ENCODE measurements at regions not wholly inside any gene's neighbourhood (a gene's known extent, or its start where the extent isn't known, plus 50 kb on each side); places are given as distances from the start of the nearest gene placed in this dataset.
A peak's percentile ranks its signal among the peaks of the same experiment; 100 is the strongest.

GRCh38 chr20:21615617-21616080 is 89.8 kb upstream of the PAX1 start:
- H3K4me3 ChIP-seq (ENCODE audit: low read depth in 1 of 2, low read length in 2 of 2) = no peak overlapping the region
- H3K4me1 ChIP-seq (ENCODE audit: control insufficient read depth in 1 of 2, insufficient read depth in 2 of 2, low read length in 2 of 2) = no peaks in the 10 kb centered on the region
- no peaks in the 10 kb centered on the region for H3K27me3 ChIP-seq (ENCODE audit: low read depth, low read length)
- no peaks in the 10 kb centered on the region for H3K9me3 ChIP-seq (ENCODE audit: control insufficient read depth in 1 of 2, low read length in 2 of 2)
- H3K27ac ChIP-seq (ENCODE audit: low read length) = no peak overlapping the region
- no peaks in the 10 kb centered on the region for H3K36me3 ChIP-seq (ENCODE audit: control insufficient read depth in 1 of 2, insufficient read depth in 2 of 2, low read length in 2 of 2)

GRCh38 chr20:21614980-21615379 is 90.5 kb upstream of the PAX1 start:
- H3K36me3 ChIP-seq (ENCODE audit: control insufficient read depth in 1 of 2, insufficient read depth in 2 of 2, low read length in 2 of 2) = no peaks in the 10 kb centered on the region
- H3K9me3 ChIP-seq (ENCODE audit: control insufficient read depth in 1 of 2, low read length in 2 of 2) = no peaks in the 10 kb centered on the region
- no peaks in the 10 kb centered on the region for H3K27me3 ChIP-seq (ENCODE audit: low read depth, low read length)
- H3K4me3 ChIP-seq (ENCODE audit: low read depth in 1 of 2, low read length in 2 of 2) = no peak overlapping the region
- H3K4me1 ChIP-seq (ENCODE audit: control insufficient read depth in 1 of 2, insufficient read depth in 2 of 2, low read length in 2 of 2) = no peaks in the 10 kb centered on the region
- no peak overlapping the region for H3K27ac ChIP-seq (ENCODE audit: low read length)

GRCh38 chr20:21613512-21613911 is 92.0 kb upstream of the PAX1 start:
- no peak overlapping the region for H3K27ac ChIP-seq (ENCODE audit: low read length)
- H3K4me3 ChIP-seq (ENCODE audit: low read depth in 1 of 2, low read length in 2 of 2) = no peak overlapping the region
- H3K36me3 ChIP-seq (ENCODE audit: control insufficient read depth in 1 of 2, insufficient read depth in 2 of 2, low read length in 2 of 2) = no peaks in the 10 kb centered on the region
- no peaks in the 10 kb centered on the region for H3K27me3 ChIP-seq (ENCODE audit: low read depth, low read length)
- no peaks in the 10 kb centered on the region for H3K4me1 ChIP-seq (ENCODE audit: control insufficient read depth in 1 of 2, insufficient read depth in 2 of 2, low read length in 2 of 2)
- H3K9me3 ChIP-seq (ENCODE audit: control insufficient read depth in 1 of 2, low read length in 2 of 2) = no peaks in the 10 kb centered on the region

DNA sequence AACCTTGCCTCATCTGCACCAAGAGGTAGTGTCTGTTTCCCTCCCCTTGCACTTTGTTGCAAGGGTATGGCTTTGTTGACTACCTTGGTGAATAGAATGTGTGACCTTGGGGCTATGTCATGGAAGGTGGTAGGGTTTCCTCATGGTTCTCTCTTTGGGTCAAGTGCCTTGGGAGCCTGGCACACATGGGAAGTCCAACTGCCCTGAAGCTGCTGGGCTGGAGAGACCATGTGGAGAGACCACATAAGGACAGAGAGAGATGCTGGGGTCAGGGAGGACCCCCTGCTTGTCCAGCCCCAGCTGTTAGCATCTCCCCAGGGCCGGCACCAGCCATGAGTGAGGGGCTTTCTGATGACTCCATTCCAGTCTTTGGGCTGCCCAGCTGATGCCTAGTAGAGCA is 95.5 kb upstream of the PAX1 start:
- no peaks in the 10 kb centered on the region for H3K36me3 ChIP-seq (ENCODE audit: control insufficient read depth in 1 of 2, insufficient read depth in 2 of 2, low read length in 2 of 2)
- no peak overlapping the region for H3K4me3 ChIP-seq (ENCODE audit: low read depth in 1 of 2, low read length in 2 of 2)
- H3K9me3 ChIP-seq (ENCODE audit: control insufficient read depth in 1 of 2, low read length in 2 of 2) = no peaks in the 10 kb centered on the region
- H3K4me1 ChIP-seq (ENCODE audit: control insufficient read depth in 1 of 2, insufficient read depth in 2 of 2, low read length in 2 of 2) = no peaks in the 10 kb centered on the region
- no peak overlapping the region for H3K27ac ChIP-seq (ENCODE audit: low read length)
- no peaks in the 10 kb centered on the region for H3K27me3 ChIP-seq (ENCODE audit: low read depth, low read length)

DNA sequence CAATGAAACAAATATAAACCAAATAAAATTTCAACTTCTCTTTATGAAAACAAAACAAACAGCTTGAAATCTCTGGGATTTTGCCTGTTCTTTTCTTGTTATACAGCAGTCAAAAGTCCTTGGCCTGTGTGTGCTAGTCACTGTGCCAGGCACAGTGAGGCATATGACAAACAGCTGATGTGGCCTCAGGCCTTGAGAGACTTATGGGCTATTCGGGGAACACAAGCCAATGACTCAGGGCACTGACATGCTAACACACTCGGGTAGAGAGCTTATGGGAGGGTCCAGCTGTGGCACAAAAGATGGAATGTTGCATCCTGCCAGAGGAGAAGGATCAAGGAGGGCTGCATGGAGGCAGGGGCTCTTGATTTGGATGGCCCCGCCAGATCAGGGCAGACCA is 95.4 kb upstream of the NKX2-2 start:
- H3K27ac ChIP-seq (ENCODE audit: low read length) = no peak overlapping the region
- no peaks in the 10 kb centered on the region for H3K9me3 ChIP-seq (ENCODE audit: control insufficient read depth in 1 of 2, low read length in 2 of 2)
- no peaks in the 10 kb centered on the region for H3K4me1 ChIP-seq (ENCODE audit: control insufficient read depth in 1 of 2, insufficient read depth in 2 of 2, low read length in 2 of 2)
- no peak overlapping the region for H3K4me3 ChIP-seq (ENCODE audit: low read depth in 1 of 2, low read length in 2 of 2)
- no peaks in the 10 kb centered on the region for H3K36me3 ChIP-seq (ENCODE audit: control insufficient read depth in 1 of 2, insufficient read depth in 2 of 2, low read length in 2 of 2)
- H3K27me3 ChIP-seq (ENCODE audit: low read depth, low read length) = no peaks in the 10 kb centered on the region

- H3K4me3 ChIP-seq (ENCODE audit: low read depth in 1 of 2, low read length in 2 of 2) = no peak overlapping the region
- no peak overlapping the region for H3K27ac ChIP-seq (ENCODE audit: low read length)
- no peaks in the 10 kb centered on the region for H3K36me3 ChIP-seq (ENCODE audit: control insufficient read depth in 1 of 2, insufficient read depth in 2 of 2, low read length in 2 of 2)
- no peaks in the 10 kb centered on the region for H3K9me3 ChIP-seq (ENCODE audit: control insufficient read depth in 1 of 2, low read length in 2 of 2)
- H3K4me1 ChIP-seq (ENCODE audit: control insufficient read depth in 1 of 2, insufficient read depth in 2 of 2, low read length in 2 of 2) = no peaks in the 10 kb centered on the region
- no peaks in the 10 kb centered on the region for H3K27me3 ChIP-seq (ENCODE audit: low read depth, low read length)
Observed at GRCh38 chr20:21608777-21609176, 94.9 kb upstream of the NKX2-2 start.

DNA sequence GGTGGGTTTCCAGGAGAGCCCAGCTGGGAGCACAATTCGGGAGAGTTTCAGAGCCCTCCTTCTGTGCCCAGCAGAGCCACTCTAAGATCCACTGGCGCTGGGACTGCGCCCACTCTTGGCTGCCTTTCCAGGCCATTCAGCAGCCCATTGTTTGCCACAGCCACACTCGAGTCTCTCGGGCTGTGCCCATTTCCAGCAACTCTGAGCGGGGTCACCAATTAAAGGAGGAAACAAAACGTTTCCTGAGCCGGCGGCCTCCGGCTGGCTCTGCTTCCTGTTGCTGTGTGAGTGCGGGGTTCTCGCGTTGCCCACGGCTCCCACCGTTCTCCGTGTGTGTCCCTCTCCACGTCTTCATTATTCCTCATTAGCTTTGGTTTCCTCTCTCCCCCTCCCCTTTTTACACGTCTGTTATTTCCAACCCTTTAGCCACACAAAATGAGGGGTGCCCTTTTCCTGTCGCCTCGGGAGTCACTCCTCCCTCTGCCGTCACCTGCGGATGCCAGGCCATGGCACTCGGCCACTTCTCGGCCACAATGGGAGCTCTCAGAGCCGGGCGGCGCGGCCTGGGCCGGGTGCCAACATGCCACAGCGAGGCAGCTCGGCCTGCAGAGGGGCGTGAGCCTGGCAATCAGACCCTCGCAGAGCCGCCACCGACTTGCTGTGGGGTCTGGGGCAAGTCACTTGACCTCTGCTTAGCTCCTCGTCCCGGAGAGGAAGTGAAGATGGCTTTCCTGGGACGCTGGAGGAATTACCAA is 94.3 kb upstream of the NKX2-2 start:
- H3K4me1 ChIP-seq (ENCODE audit: control insufficient read depth in 1 of 2, insufficient read depth in 2 of 2, low read length in 2 of 2) = no peaks in the 10 kb centered on the region
- H3K36me3 ChIP-seq (ENCODE audit: control insufficient read depth in 1 of 2, insufficient read depth in 2 of 2, low read length in 2 of 2) = no peaks in the 10 kb centered on the region
- no peak overlapping the region for H3K27ac ChIP-seq (ENCODE audit: low read length)
- no peaks in the 10 kb centered on the region for H3K27me3 ChIP-seq (ENCODE audit: low read depth, low read length)
- H3K4me3 ChIP-seq (ENCODE audit: low read depth in 1 of 2, low read length in 2 of 2) = peak overlapping the region in 1 of 2 donors; percentile 22
- H3K9me3 ChIP-seq (ENCODE audit: control insufficient read depth in 1 of 2, low read length in 2 of 2) = no peaks in the 10 kb centered on the region

GRCh38 chr20:21601799-21602198 is 87.9 kb upstream of the NKX2-2 start:
- H3K27ac ChIP-seq (ENCODE audit: low read length) = no peak overlapping the region
- no peaks in the 10 kb centered on the region for H3K4me1 ChIP-seq (ENCODE audit: control insufficient read depth in 1 of 2, insufficient read depth in 2 of 2, low read length in 2 of 2)
- H3K36me3 ChIP-seq (ENCODE audit: control insufficient read depth in 1 of 2, insufficient read depth in 2 of 2, low read length in 2 of 2) = no peaks in the 10 kb centered on the region
- H3K4me3 ChIP-seq (ENCODE audit: low read depth in 1 of 2, low read length in 2 of 2) = no peak overlapping the region
- peaks cover 0 to 9% of the 10 kb centered on the region in 2 donors for H3K9me3 ChIP-seq (ENCODE audit: control insufficient read depth in 1 of 2, low read length in 2 of 2)
- no peaks in the 10 kb centered on the region for H3K27me3 ChIP-seq (ENCODE audit: low read depth, low read length)

DNA sequence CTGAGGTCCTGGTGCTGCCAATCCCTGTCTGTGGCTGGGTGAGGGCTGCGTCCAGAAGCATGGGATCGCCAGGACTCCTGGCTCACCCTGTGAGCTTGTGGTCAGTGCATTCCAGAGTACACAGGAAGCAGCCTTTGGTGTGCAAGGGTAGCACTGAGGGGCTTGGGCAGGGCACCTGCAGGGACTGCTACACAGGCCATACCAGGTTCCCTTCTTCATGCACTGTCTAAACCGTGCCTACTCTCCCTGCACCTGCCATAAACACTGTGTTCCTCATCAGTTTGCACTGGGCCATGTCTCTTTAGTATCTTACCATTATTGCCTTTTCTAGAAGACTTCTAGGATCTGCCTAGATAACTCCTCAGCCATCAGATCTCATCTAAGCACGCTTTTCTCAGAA is 72.8 kb upstream of the NKX2-2 start:
- H3K27me3 ChIP-seq (ENCODE audit: low read depth, low read length) = no peaks in the 10 kb centered on the region
- no peak overlapping the region for H3K27ac ChIP-seq (ENCODE audit: low read length)
- no peaks in the 10 kb centered on the region for H3K4me1 ChIP-seq (ENCODE audit: control insufficient read depth in 1 of 2, insufficient read depth in 2 of 2, low read length in 2 of 2)
- H3K9me3 ChIP-seq (ENCODE audit: control insufficient read depth in 1 of 2, low read length in 2 of 2) = no peaks in the 10 kb centered on the region
- no peaks in the 10 kb centered on the region for H3K36me3 ChIP-seq (ENCODE audit: control insufficient read depth in 1 of 2, insufficient read depth in 2 of 2, low read length in 2 of 2)
- H3K4me3 ChIP-seq (ENCODE audit: low read depth in 1 of 2, low read length in 2 of 2) = no peak overlapping the region

DNA sequence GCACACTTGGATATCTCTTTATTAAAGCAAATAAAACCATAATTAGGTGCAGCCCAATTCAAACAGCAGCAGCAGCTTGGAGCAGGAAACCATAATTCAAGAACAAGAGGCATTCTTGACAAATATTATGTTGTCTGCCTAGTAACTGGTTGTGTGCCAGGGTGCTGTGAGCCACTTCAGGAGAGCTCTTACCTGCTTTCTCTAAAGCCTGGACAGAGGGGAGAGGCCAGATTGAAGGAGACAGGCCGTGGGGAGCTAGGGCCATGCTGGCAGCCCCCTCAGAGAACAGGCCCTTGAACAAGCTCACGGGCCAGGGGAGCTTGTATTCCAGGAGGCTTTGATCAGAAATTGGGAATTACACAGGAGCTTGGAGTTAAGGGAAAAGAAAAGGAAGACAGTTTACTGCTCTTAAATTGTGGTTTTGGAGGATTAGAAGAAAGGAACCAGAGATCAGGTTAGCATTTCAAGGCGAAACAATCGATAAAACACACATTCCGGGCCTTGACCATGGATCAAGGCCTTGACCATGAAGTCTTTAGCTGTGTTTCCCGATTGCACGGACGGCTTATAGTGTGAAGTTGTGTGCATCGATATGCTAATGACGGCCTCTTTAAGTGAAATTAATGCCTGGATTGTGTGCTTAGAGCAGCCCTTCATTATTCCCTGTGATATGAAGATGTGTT is 69.8 kb upstream of the NKX2-2 start:
- Histone ChIP-seq H3K27ac (ENCODE audit: low read length) (no peak overlapping the region), H3K4me3 (ENCODE audit: low read depth in 1 of 2, low read length in 2 of 2) (no peak overlapping the region), H3K27me3 (ENCODE audit: low read depth, low read length) (no peaks in the 10 kb centered on the region), H3K9me3 (ENCODE audit: control insufficient read depth in 1 of 2, low read length in 2 of 2) (no peaks in the 10 kb centered on the region), H3K4me1 (ENCODE audit: control insufficient read depth in 1 of 2, insufficient read depth in 2 of 2, low read length in 2 of 2) (no peaks in the 10 kb centered on the region), H3K36me3 (ENCODE audit: control insufficient read depth in 1 of 2, insufficient read depth in 2 of 2, low read length in 2 of 2) (no peaks in the 10 kb centered on the region)

- H3K36me3 ChIP-seq (ENCODE audit: control insufficient read depth in 1 of 2, insufficient read depth in 2 of 2, low read length in 2 of 2) = no peaks in the 10 kb centered on the region
- no peak overlapping the region for H3K27ac ChIP-seq (ENCODE audit: low read length)
- H3K27me3 ChIP-seq (ENCODE audit: low read depth, low read length) = no peaks in the 10 kb centered on the region
- no peaks in the 10 kb centered on the region for H3K9me3 ChIP-seq (ENCODE audit: control insufficient read depth in 1 of 2, low read length in 2 of 2)
- no peaks in the 10 kb centered on the region for H3K4me1 ChIP-seq (ENCODE audit: control insufficient read depth in 1 of 2, insufficient read depth in 2 of 2, low read length in 2 of 2)
- no peak overlapping the region for H3K4me3 ChIP-seq (ENCODE audit: low read depth in 1 of 2, low read length in 2 of 2)
Observed at GRCh38 chr20:21577551-21577950, 63.7 kb upstream of the NKX2-2 start.

All from muscle layer of duodenum (tissue), 2 donors.